ENCODE measurements at regions not wholly inside any gene's neighbourhood (a gene's known extent, or its start where the extent isn't known, plus 50 kb on each side); places are given as distances from the start of the nearest gene placed in this dataset.
"Not testable (repeated sequence)": the region's sequence is repeated elsewhere in the genome, so short reads cannot be mapped to it uniquely, and the experiment has no call there.

DNA sequence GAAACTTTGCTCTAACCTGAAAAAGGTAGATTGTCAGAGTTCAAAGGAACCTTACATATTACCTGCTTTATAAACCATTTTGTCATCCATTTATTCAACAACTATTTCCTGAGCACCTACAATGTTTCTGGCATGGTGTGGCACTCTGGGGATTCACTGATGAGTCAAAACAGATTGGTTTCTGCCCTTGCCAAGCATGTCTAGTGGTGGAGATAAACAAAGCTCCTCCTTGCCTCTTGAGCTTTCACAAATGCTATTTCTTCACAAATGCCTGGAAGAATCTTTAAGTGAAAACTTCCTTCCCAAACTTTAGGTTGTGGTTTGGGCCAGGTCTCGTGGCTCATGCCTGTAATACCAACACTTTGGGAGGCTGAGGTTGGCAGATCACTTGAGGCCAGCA, 85.1 kb upstream of the RELN start:
- H3K4me1 Mint-ChIP-seq (ENCODE audit: low read depth): no peaks in the 10 kb centered on the region
- H3K36me3 Mint-ChIP-seq (ENCODE audit: low read depth): no peaks in the 10 kb centered on the region
- peaks cover 2% of the 10 kb centered on the region for H3K27me3 Mint-ChIP-seq (ENCODE audit: low read depth)
- intact Hi-C loops (cut with micrococcal nuclease): no loop called here
- H3K27ac Mint-ChIP-seq: no peak overlapping the region
- DNase-seq: no peak
- CTCF ChIA-PET: interaction anchor here (1.1 kb wide), 1 partner anchor 11 kb away, joined by 3 read pairs; no protein-coding TSS in a partner anchor
- H3K9me3 Mint-ChIP-seq: no peaks in the 10 kb centered on the region
- H3K4me3 Mint-ChIP-seq: no peak overlapping the region

- H3K36me3 Mint-ChIP-seq (ENCODE audit: low read depth); DNase-seq; H3K27me3 Mint-ChIP-seq (ENCODE audit: low read depth); H3K9me3 Mint-ChIP-seq; H3K27ac Mint-ChIP-seq; CTCF ChIA-PET; H3K4me3 Mint-ChIP-seq; intact Hi-C loops (cut with micrococcal nuclease); H3K4me1 Mint-ChIP-seq (ENCODE audit: low read depth): not testable (repeated sequence)
Observed at GRCh38 chr7:104071641-104072040, 82.2 kb upstream of the RELN start.

- Mint-ChIP-seq H3K27me3 (ENCODE audit: low read depth) (peaks cover 11% of the 10 kb centered on the region), H3K9me3 (peaks cover 5% of the 10 kb centered on the region), H3K36me3 (ENCODE audit: low read depth) (no peaks in the 10 kb centered on the region), H3K4me3 (no peak overlapping the region), H3K27ac (no peak overlapping the region), H3K4me1 (ENCODE audit: low read depth) (no peaks in the 10 kb centered on the region)
- no peak for DNase-seq
- intact Hi-C loops (cut with micrococcal nuclease): no loop called here
- CTCF ChIA-PET: no interaction called here
Observed at GRCh38 chr7:104065491-104065890, 76.0 kb upstream of the RELN start.

DNA sequence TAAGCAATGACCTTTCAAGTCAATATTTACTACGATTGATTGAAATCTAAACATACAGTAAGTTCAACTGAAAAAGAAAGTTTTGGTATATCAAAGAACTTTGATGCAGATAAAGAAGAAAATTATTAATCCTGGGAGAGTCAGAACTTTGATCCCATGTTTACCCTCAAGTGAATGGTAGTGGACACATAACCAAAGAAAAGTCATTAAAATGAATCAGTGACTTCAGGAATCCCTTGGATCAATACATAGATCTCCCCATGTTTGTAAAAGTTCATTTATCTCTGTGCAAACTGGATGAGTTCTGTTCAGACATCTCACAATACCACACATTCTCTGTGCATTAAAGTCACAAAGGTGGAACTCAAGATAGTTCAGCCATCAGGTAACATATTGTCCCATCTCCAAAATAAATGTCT, 75.5 kb upstream of the RELN start:
- no peaks in the 10 kb centered on the region for H3K4me1 Mint-ChIP-seq (ENCODE audit: low read depth)
- peaks cover 5% of the 10 kb centered on the region for H3K9me3 Mint-ChIP-seq
- H3K36me3 Mint-ChIP-seq (ENCODE audit: low read depth): no peaks in the 10 kb centered on the region
- no peak for DNase-seq
- no peak overlapping the region for H3K27ac Mint-ChIP-seq
- H3K27me3 Mint-ChIP-seq (ENCODE audit: low read depth): peaks cover 11% of the 10 kb centered on the region
- CTCF ChIA-PET: no interaction called here
- intact Hi-C loops (cut with micrococcal nuclease): no loop called here
- no peak overlapping the region for H3K4me3 Mint-ChIP-seq

GRCh38 chr7:104063797-104064196, 74.3 kb upstream of the RELN start:
- H3K4me1 Mint-ChIP-seq (ENCODE audit: low read depth); H3K36me3 Mint-ChIP-seq (ENCODE audit: low read depth); H3K9me3 Mint-ChIP-seq; DNase-seq; intact Hi-C loops (cut with micrococcal nuclease); CTCF ChIA-PET; H3K27ac Mint-ChIP-seq; H3K4me3 Mint-ChIP-seq: not testable (repeated sequence)
- H3K27me3 Mint-ChIP-seq (ENCODE audit: low read depth): peaks cover 11% of the 10 kb centered on the region

GRCh38 chr7:104061652-104062051, 72.2 kb upstream of the RELN start:
- peaks cover 5% of the 10 kb centered on the region for H3K27me3 Mint-ChIP-seq (ENCODE audit: low read depth)
- H3K9me3 Mint-ChIP-seq: no peaks in the 10 kb centered on the region
- no peaks in the 10 kb centered on the region for H3K4me1 Mint-ChIP-seq (ENCODE audit: low read depth)
- no peak for DNase-seq
- intact Hi-C loops (cut with micrococcal nuclease): no loop called here
- no peaks in the 10 kb centered on the region for H3K36me3 Mint-ChIP-seq (ENCODE audit: low read depth)
- H3K27ac Mint-ChIP-seq: no peak overlapping the region
- H3K4me3 Mint-ChIP-seq: no peak overlapping the region
- CTCF ChIA-PET: interaction anchor here (0.6 kb wide), 1 partner anchor 30 kb away, joined by 6 read pairs; no protein-coding TSS in a partner anchor

DNA sequence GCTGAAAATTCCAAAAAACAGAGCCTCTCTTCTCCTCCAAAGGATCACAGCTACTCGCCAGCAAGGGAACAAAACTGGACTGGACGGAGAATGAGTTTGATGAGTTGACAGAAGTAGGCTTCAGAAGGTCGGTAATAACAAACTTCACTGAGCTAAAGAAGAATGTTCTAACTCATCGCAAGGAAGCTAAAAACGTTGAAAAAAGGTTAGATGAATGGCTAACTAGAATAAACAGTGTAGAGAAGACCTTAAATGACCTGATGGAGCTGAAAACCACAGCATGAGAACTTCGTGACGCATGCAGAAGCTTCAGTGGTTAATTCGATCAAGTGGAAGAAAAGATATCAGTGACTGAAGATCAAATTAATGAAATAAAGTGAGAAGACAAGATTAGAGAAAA, 70.4 kb upstream of the RELN start:
- CTCF ChIA-PET; H3K27me3 Mint-ChIP-seq (ENCODE audit: low read depth); H3K9me3 Mint-ChIP-seq; intact Hi-C loops (cut with micrococcal nuclease); H3K4me1 Mint-ChIP-seq (ENCODE audit: low read depth); DNase-seq; H3K36me3 Mint-ChIP-seq (ENCODE audit: low read depth); H3K4me3 Mint-ChIP-seq; H3K27ac Mint-ChIP-seq: not testable (repeated sequence)

- intact Hi-C loops (cut with micrococcal nuclease): no loop called here
- no peak overlapping the region for H3K4me3 Mint-ChIP-seq
- no peak for DNase-seq
- no peak overlapping the region for H3K27ac Mint-ChIP-seq
- H3K4me1 Mint-ChIP-seq (ENCODE audit: low read depth): no peaks in the 10 kb centered on the region
- CTCF ChIA-PET: no interaction called here
- peaks cover 3% of the 10 kb centered on the region for H3K27me3 Mint-ChIP-seq (ENCODE audit: low read depth)
- H3K9me3 Mint-ChIP-seq: no peaks in the 10 kb centered on the region
- no peaks in the 10 kb centered on the region for H3K36me3 Mint-ChIP-seq (ENCODE audit: low read depth)
Observed at GRCh38 chr7:104059103-104059502, 69.6 kb upstream of the RELN start.

GRCh38 chr7:104054362-104054761, 64.9 kb upstream of the RELN start:
- CTCF ChIA-PET: no interaction called here
- no peak for DNase-seq
- no peaks in the 10 kb centered on the region for H3K36me3 Mint-ChIP-seq (ENCODE audit: low read depth)
- H3K27me3 Mint-ChIP-seq (ENCODE audit: low read depth): peaks cover 10% of the 10 kb centered on the region
- no peaks in the 10 kb centered on the region for H3K4me1 Mint-ChIP-seq (ENCODE audit: low read depth)
- no peak overlapping the region for H3K27ac Mint-ChIP-seq
- no peak overlapping the region for H3K4me3 Mint-ChIP-seq
- intact Hi-C loops (cut with micrococcal nuclease): no loop called here
- H3K9me3 Mint-ChIP-seq: no peaks in the 10 kb centered on the region

- Mint-ChIP-seq H3K36me3 (ENCODE audit: low read depth) (no peaks in the 10 kb centered on the region), H3K27ac (no peak overlapping the region), H3K9me3 (no peaks in the 10 kb centered on the region), H3K4me3 (no peak overlapping the region), H3K4me1 (ENCODE audit: low read depth) (no peaks in the 10 kb centered on the region), H3K27me3 (ENCODE audit: low read depth) (peaks cover 10% of the 10 kb centered on the region)
- intact Hi-C loops (cut with micrococcal nuclease): no loop called here
- CTCF ChIA-PET: no interaction called here
- DNase-seq: no peak
Observed at GRCh38 chr7:104052979-104053378, 63.5 kb upstream of the RELN start.

DNA sequence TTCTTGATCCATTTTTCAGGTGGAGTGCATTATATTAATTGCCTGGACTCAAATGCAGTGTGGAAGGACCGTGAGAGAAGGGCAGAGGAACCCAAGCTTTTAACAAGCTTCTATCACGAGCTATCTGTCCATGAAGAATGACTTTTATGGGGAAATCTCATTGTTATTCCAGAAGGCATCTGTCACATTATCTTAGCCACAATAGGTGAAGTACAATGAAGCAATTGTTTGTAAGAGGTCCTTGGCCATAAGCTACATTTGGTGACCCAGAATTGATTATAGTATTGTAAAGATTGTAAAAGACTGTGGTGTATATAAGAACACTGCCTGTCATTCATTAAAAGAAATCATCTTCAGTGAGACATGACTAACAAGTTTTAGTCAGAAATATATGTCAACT, 58.6 kb upstream of the RELN start:
- CTCF ChIA-PET: no interaction called here
- Mint-ChIP-seq H3K27ac (no peak overlapping the region), H3K27me3 (ENCODE audit: low read depth) (peaks cover 12% of the 10 kb centered on the region), H3K36me3 (ENCODE audit: low read depth) (no peaks in the 10 kb centered on the region), H3K4me3 (no peak overlapping the region), H3K9me3 (no peaks in the 10 kb centered on the region), H3K4me1 (ENCODE audit: low read depth) (no peaks in the 10 kb centered on the region)
- intact Hi-C loops (cut with micrococcal nuclease): no loop called here
- DNase-seq: no peak

- H3K4me3 Mint-ChIP-seq: no peak overlapping the region
- no peaks in the 10 kb centered on the region for H3K9me3 Mint-ChIP-seq
- peaks cover 8% of the 10 kb centered on the region for H3K27me3 Mint-ChIP-seq (ENCODE audit: low read depth)
- no peaks in the 10 kb centered on the region for H3K36me3 Mint-ChIP-seq (ENCODE audit: low read depth)
- intact Hi-C loops (cut with micrococcal nuclease): no loop called here
- no peaks in the 10 kb centered on the region for H3K4me1 Mint-ChIP-seq (ENCODE audit: low read depth)
- CTCF ChIA-PET: no interaction called here
- no peak overlapping the region for H3K27ac Mint-ChIP-seq
- no peak for DNase-seq
Observed at GRCh38 chr7:104045183-104045582, 55.7 kb upstream of the RELN start.

DNA sequence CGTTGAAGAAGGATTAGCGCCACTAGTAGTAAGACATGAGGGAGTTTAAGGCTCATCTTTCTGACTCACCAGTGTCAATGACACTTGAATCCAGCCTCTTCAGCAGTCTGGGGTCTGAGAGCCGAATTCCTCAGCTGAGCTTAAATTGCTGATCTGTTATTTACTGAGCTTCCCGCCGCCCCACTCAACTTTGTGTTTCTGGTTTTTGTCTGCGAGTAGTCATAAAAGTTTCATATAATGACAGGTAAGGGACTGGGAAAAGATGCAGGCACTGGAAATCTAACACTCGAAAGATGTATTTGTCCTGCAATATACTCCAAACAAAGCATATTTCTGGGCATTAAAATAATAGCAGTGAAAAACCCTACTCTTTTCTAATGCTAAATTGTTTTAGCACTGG, 51.2 kb upstream of the RELN start:
- intact Hi-C loops (cut with micrococcal nuclease): no loop called here
- H3K36me3 Mint-ChIP-seq (ENCODE audit: low read depth): no peaks in the 10 kb centered on the region
- CTCF ChIA-PET: no interaction called here

GRCh38 chr7:104039363-104039762, 49.9 kb upstream of the RELN start:
- CTCF ChIA-PET: no interaction called here
- H3K4me1 Mint-ChIP-seq (ENCODE audit: low read depth): no peaks in the 10 kb centered on the region

More for the DNA sequence above, 51.2 kb upstream of the RELN start:
- no peaks in the 10 kb centered on the region for H3K9me3 Mint-ChIP-seq
- H3K4me1 Mint-ChIP-seq (ENCODE audit: low read depth): no peaks in the 10 kb centered on the region
- no peak overlapping the region for H3K27ac Mint-ChIP-seq
- no peak for DNase-seq
- H3K4me3 Mint-ChIP-seq: no peak overlapping the region
- peaks cover 22% of the 10 kb centered on the region for H3K27me3 Mint-ChIP-seq (ENCODE audit: low read depth)

More at GRCh38 chr7:104039363-104039762, 49.9 kb upstream of the RELN start:
- DNase-seq: no peak
- H3K27me3 Mint-ChIP-seq (ENCODE audit: low read depth): peaks cover 22% of the 10 kb centered on the region
- peaks cover 5% of the 10 kb centered on the region for H3K9me3 Mint-ChIP-seq
- H3K4me3 Mint-ChIP-seq: no peak overlapping the region
- intact Hi-C loops (cut with micrococcal nuclease): no loop called here
- no peaks in the 10 kb centered on the region for H3K36me3 Mint-ChIP-seq (ENCODE audit: low read depth)
- H3K27ac Mint-ChIP-seq: no peak overlapping the region

Data from activated naive CD4-positive, alpha-beta T cell treated with anti-CD3 and anti-CD28 coated beads for 36 hours (primary cell).